ENCODE measurements at regions not wholly inside any gene's neighbourhood (a gene's known extent, or its start where the extent isn't known, plus 50 kb on each side); places are given as distances from the start of the nearest gene placed in this dataset.

DNA sequence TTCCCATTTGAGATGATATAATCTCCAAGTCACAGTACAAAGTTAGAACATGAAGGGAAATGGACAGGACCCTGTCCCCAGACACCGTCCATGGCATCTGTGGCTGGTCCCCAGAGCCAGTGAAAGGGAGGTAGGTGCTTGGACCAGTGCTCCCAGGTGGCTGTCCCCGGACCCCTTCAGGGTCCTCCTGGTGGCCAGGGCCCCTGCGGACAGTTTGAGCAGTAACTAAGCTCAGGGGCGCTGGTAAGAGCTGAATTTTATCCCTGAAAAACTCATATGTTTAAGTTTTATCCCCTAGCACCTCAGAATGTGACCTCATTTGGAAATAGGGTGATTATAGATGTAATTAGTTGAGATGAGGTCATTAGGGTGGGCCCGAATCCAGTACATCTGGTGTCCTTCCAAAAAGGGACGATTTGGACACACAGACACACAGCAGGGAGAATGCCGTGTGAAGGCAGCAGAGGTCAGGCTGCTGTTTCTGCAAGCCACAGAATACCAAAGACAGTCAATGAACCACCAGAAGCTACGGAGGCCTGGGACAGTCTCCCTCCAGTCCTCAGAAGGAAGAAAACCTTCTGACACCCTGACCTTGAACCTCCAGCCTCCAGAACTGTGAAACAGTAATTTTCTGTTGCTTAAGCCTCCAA, 185.0 kb downstream of the ATPSCKMT start:
- TF ChIP-seq CTCF (IDR thresholded peaks at IDR 0.05; ENCODE audit: poor library complexity): no peak
- no peak for TF ChIP-seq EZH2 (IDR thresholded peaks at IDR 0.05; ENCODE audit: borderline replicate concordance)
- TF ChIP-seq EZH2phosphoT487 (IDR thresholded peaks at IDR 0.05; ENCODE audit: low read depth, severe bottlenecking, unreplicated experiment): no peak

Measured in hepatocyte (in vitro differentiated cells).